GM23248 (cell line): ENCODE measurements at regions not wholly inside any gene's neighbourhood (a gene's known extent, or its start where the extent isn't known, plus 50 kb on each side); places are given as distances from the start of the nearest gene placed in this dataset.

Source experiments
- DNase-seq: peaks from one replicate; pipeline ENCODE4 v3.0.0-alpha.2; 2015
- H2AFZ ChIP-seq: fragments of 200-600 bp; sonication (generic); 2 replicates; pipeline ENCODE4 v1.6.1; 2016; ENCODE audit warnings: antibody characterized with exemption
- H3F3A ChIP-seq: fragments of 200-600 bp; sonication (generic); 2 replicates; pipeline ENCODE4 v1.6.1; 2016; ENCODE audit warnings: mild to moderate bottlenecking, antibody characterized with exemption, mixed run types; ENCODE audit not compliant: insufficient read depth
- H3K27ac ChIP-seq: fragments of 200-600 bp; sonication (generic); 2 replicates; pipeline ENCODE4 v1.5.1; 2016; ENCODE audit warnings: mild to moderate bottlenecking
- H3K27me3 ChIP-seq: fragments of 200-600 bp; sonication (generic); replicated peaks from 2 replicates; pipeline ENCODE4 v1.6.1; 2016; ENCODE audit warnings: mild to moderate bottlenecking; ENCODE audit not compliant: insufficient read depth
- H3K36me3 ChIP-seq: fragments of 200-600 bp; sonication (generic); 2 replicates; pipeline ENCODE4 v1.6.1; 2016; ENCODE audit warnings: low read depth, mild to moderate bottlenecking
- H3K4me1 ChIP-seq: fragments of 200-600 bp; sonication (generic); 2 replicates; pipeline ENCODE4 v1.6.1; 2016; ENCODE audit warnings: mild to moderate bottlenecking; ENCODE audit not compliant: insufficient read depth
- H3K4me2 ChIP-seq: fragments of 200-600 bp; sonication (generic); one replicate; pipeline ENCODE4 v1.6.1; 2016; ENCODE audit warnings: mild to moderate bottlenecking; ENCODE audit not compliant: unreplicated experiment
- H3K4me3 ChIP-seq: fragments of 200-600 bp; sonication (generic); 2 replicates; pipeline ENCODE4 v1.5.1; 2016; ENCODE audit warnings: mild to moderate bottlenecking
- H3K79me2 ChIP-seq: fragments of 200-600 bp; sonication (generic); 2 replicates; pipeline ENCODE4 v1.6.1; 2016; ENCODE audit warnings: mild to moderate bottlenecking; ENCODE audit not compliant: insufficient read depth
- H3K9ac ChIP-seq: fragments of 200-600 bp; sonication (generic); 2 replicates; pipeline ENCODE4 v1.6.1; 2016; ENCODE audit warnings: mild to moderate bottlenecking
- H3K9me2 ChIP-seq: fragments of 200-600 bp; sonication (generic); 2 replicates; pipeline ENCODE4 v1.6.1; 2016; ENCODE audit warnings: mixed run types, mild to moderate bottlenecking, moderate library complexity; ENCODE audit not compliant: insufficient read depth
- H3K9me3 ChIP-seq: fragments of 200-600 bp; sonication (generic); one replicate; pipeline ENCODE4 v1.6.1; 2017; ENCODE audit warnings: low read depth
- H4K20me1 ChIP-seq: fragments of 200-600 bp; sonication (generic); 2 replicates; pipeline ENCODE4 v1.6.0; 2016; ENCODE audit not compliant: insufficient read depth
- EZH2 ChIP-seq: fragments of 200-600 bp; sonication (generic); IDR thresholded peaks from 2 replicates; pipeline ENCODE4 v1.6.1; 2018; ENCODE audit warnings: antibody characterized with exemption, mild to moderate bottlenecking; ENCODE audit not compliant: insufficient read depth, poor library complexity, severe bottlenecking
- EZH2phosphoT487 ChIP-seq: fragments of 200-600 bp; sonication (generic); IDR thresholded peaks from 2 replicates; pipeline ENCODE4 v1.6.1; 2018; ENCODE audit warnings: antibody characterized with exemption, moderate library complexity, mild to moderate bottlenecking, low read depth; ENCODE audit not compliant: insufficient read depth
- WGBS, 2 experiments: methylation state at CpG; one replicate each; pipeline ENCODE4 v1.1.6; 2015 to 2017; ENCODE audit warnings: low lambda C conversion rate in 2 of 2, low coverage in 1 of 2; ENCODE audit errors: missing lambda C conversion rate in 2 of 2; 5-methylcytosine and 5-hydroxymethylcytosine counted together
- in situ Hi-C: fragments of 300-500 bp; cut with MboI; formaldehyde crosslinking; loops from 2 replicates; pipeline ENCODE4 v1.15.0; 2020

GRCh38 chr1:24995661-24996060, 65.6 kb upstream of the RUNX3 start:
- Histone ChIP-seq H3K9me2 (no peaks in the 10 kb centered on the region), H3K9ac (no peak overlapping the region), H3K36me3 (no peaks in the 10 kb centered on the region), H3K27ac (no peak overlapping the region), H3K9me3 (no peaks in the 10 kb centered on the region), H3K4me1 (no peaks in the 10 kb centered on the region), H4K20me1 (no peaks in the 10 kb centered on the region), H2AFZ (no peak overlapping the region), H3K4me2 (no peak overlapping the region), H3K27me3 (peaks cover 17% of the 10 kb centered on the region), H3K79me2 (no peaks in the 10 kb centered on the region), H3K4me3 (no peak overlapping the region), H3F3A (no peaks in the 10 kb centered on the region)
- in situ Hi-C loops, result no loop called here
- no peak for DNase-seq
- 42 to 60% methylated on average over 2 to 3 of the region's 3 CpGs for WGBS, 2 experiments
- no peak for TF ChIP-seq EZH2phosphoT487
- TF ChIP-seq EZH2, result no peak

- Histone ChIP-seq H3K27me3 (peaks cover 21% of the 10 kb centered on the region), H3F3A (no peaks in the 10 kb centered on the region), H3K4me3 (no peak overlapping the region), H3K36me3 (no peaks in the 10 kb centered on the region), H3K9ac (no peak overlapping the region), H3K4me2 (no peak overlapping the region), H3K4me1 (no peaks in the 10 kb centered on the region), H3K9me2 (no peaks in the 10 kb centered on the region), H3K79me2 (no peaks in the 10 kb centered on the region), H2AFZ (no peak overlapping the region), H3K9me3 (no peaks in the 10 kb centered on the region), H4K20me1 (no peaks in the 10 kb centered on the region), H3K27ac (no peak overlapping the region)
- 80 to 81% methylated on average over 6 of the region's 6 CpGs for WGBS, 2 experiments
- in situ Hi-C loops, result no loop called here
- TF ChIP-seq EZH2phosphoT487, result no peak
- no peak for TF ChIP-seq EZH2
- DNase-seq, result no peak
These were observed 65.1 kb upstream of the RUNX3 start for GRCh38 chr1:24995140-24995539.

GRCh38 chr1:24993871-24994580, 64.0 kb upstream of the RUNX3 start:
- Histone ChIP-seq H3K27me3 (peaks cover 23% of the 10 kb centered on the region), H3K9me3 (no peaks in the 10 kb centered on the region), H3K4me3 (no peak overlapping the region), H3K4me1 (no peaks in the 10 kb centered on the region), H3K9me2 (no peaks in the 10 kb centered on the region), H3K4me2 (no peak overlapping the region), H3K27ac (no peak overlapping the region), H3K9ac (no peak overlapping the region), H3F3A (no peaks in the 10 kb centered on the region), H4K20me1 (no peaks in the 10 kb centered on the region), H2AFZ (no peak overlapping the region), H3K36me3 (no peaks in the 10 kb centered on the region), H3K79me2 (no peaks in the 10 kb centered on the region)
- in situ Hi-C loops, result no loop called here
- TF ChIP-seq EZH2phosphoT487 (no peak), EZH2 (no peak)
- 65 to 71% methylated on average over 16 of the region's 16 CpGs for WGBS, 2 experiments
- DNase-seq, result no peak

DNA sequence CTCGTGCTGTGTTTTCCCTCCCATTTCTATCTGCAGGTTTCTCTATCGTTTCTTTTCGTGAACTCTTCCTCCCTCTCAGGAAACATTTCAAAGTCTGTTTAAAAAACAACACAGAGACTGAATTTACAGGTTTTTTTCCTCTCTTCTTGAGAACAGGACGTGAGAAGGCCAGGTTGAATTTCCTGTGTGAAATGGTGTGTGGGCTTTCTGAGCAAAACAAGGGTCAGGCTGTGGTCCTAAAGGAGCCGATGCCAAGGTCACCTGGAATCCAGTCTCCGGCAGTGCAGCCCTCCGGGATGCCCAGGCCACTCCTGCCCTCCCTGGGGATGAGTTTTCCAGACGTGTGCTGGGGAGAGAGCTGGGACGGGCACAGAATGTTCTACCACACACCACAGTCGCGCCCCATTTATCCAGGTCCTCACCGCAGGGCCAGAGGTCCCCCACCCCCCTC, 62.7 kb upstream of the RUNX3 start:
- no peak for TF ChIP-seq EZH2
- TF ChIP-seq EZH2phosphoT487, result no peak
- in situ Hi-C loops, result no loop called here
- Histone ChIP-seq H3K4me1 (no peaks in the 10 kb centered on the region), H3K9me3 (no peaks in the 10 kb centered on the region), H3F3A (no peaks in the 10 kb centered on the region), H3K36me3 (no peaks in the 10 kb centered on the region), H2AFZ (no peak overlapping the region), H4K20me1 (no peaks in the 10 kb centered on the region), H3K27ac (no peak overlapping the region), H3K9ac (no peak overlapping the region), H3K27me3 (peaks cover 36% of the 10 kb centered on the region), H3K79me2 (no peaks in the 10 kb centered on the region), H3K4me2 (no peak overlapping the region), H3K4me3 (no peak overlapping the region), H3K9me2 (no peaks in the 10 kb centered on the region)
- DNase-seq, result no peak
- WGBS, 2 experiments, result 62 to 63% methylated on average over 10 to 12 of the region's 12 CpGs
